ENCODE measurements at regions not wholly inside any gene's neighbourhood (a gene's known extent, or its start where the extent isn't known, plus 50 kb on each side); places are given as distances from the start of the nearest gene placed in this dataset.

DNA sequence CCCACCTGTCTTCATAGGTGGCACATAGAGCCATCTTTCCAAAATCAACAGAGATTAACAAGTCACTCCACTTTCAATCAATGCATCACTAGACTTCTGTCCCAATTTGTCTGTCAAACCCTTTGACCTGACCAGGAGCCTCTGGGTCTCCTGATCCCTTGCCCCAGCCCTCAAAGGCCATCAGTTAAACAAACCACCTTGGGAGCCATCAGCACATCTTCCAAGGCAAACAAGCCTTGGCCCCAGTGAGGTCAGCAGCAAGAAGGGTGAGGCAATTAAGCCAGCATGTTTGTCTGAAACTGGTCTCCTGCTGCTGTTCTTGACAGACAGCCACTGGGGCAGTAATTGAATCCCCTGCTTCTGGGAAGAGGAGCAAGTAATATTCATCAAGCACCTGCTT, 742.8 kb upstream of the TBX3 start:
- Histone ChIP-seq H3K4me3 (no peak overlapping the region), H3K27ac (no peak overlapping the region), H3K27me3 (replicated peaks; ENCODE audit: insufficient read depth) (no peaks in the 10 kb centered on the region), H3K4me1 (ENCODE audit: control insufficient read depth in 1 of 2, low read depth in 2 of 2) (no peaks in the 10 kb centered on the region), H3K9me3 (no peaks in the 10 kb centered on the region), H3K36me3 (no peaks in the 10 kb centered on the region)
- DNase-seq (ENCODE audit: low spot score) (no peak), ATAC-seq (ENCODE audit: insufficient number of reproducible peaks, low FRiP score, low read depth) (no peak)
- TF ChIP-seq, protein P1, sequence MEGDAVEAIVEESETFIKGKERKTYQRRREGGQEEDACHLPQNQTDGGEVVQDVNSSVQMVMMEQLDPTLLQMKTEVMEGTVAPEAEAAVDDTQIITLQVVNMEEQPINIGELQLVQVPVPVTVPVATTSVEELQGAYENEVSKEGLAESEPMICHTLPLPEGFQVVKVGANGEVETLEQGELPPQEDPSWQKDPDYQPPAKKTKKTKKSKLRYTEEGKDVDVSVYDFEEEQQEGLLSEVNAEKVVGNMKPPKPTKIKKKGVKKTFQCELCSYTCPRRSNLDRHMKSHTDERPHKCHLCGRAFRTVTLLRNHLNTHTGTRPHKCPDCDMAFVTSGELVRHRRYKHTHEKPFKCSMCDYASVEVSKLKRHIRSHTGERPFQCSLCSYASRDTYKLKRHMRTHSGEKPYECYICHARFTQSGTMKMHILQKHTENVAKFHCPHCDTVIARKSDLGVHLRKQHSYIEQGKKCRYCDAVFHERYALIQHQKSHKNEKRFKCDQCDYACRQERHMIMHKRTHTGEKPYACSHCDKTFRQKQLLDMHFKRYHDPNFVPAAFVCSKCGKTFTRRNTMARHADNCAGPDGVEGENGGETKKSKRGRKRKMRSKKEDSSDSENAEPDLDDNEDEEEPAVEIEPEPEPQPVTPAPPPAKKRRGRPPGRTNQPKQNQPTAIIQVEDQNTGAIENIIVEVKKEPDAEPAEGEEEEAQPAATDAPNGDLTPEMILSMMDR (IDR thresholded peaks at IDR 0.05) = no peak

- Histone ChIP-seq H3K27me3 (replicated peaks; ENCODE audit: insufficient read depth) (no peaks in the 10 kb centered on the region), H3K36me3 (no peaks in the 10 kb centered on the region), H3K9me3 (no peaks in the 10 kb centered on the region), H3K4me3 (no peak overlapping the region), H3K27ac (no peak overlapping the region), H3K4me1 (ENCODE audit: control insufficient read depth in 1 of 2, low read depth in 2 of 2) (no peaks in the 10 kb centered on the region)
- TF ChIP-seq, protein P1 (IDR thresholded peaks at IDR 0.05) = no peak
- DNase-seq (ENCODE audit: low spot score) (no peak), ATAC-seq (ENCODE audit: insufficient number of reproducible peaks, low FRiP score, low read depth) (no peak)
Observed at GRCh38 chr12:115424003-115424402, 740.0 kb upstream of the TBX3 start.

GRCh38 chr12:115423546-115423987, 739.6 kb upstream of the TBX3 start:
- Histone ChIP-seq H3K4me3 (no peak overlapping the region), H3K4me1 (ENCODE audit: control insufficient read depth in 1 of 2, low read depth in 2 of 2) (no peaks in the 10 kb centered on the region), H3K27ac (no peak overlapping the region), H3K9me3 (no peaks in the 10 kb centered on the region), H3K27me3 (replicated peaks; ENCODE audit: insufficient read depth) (no peaks in the 10 kb centered on the region), H3K36me3 (no peaks in the 10 kb centered on the region)
- TF ChIP-seq, protein P1 (IDR thresholded peaks at IDR 0.05) = no peak
- ATAC-seq (ENCODE audit: insufficient number of reproducible peaks, low FRiP score, low read depth) (no peak), DNase-seq (ENCODE audit: low spot score) (no peak)

- Histone ChIP-seq H3K4me3 (no peak overlapping the region), H3K36me3 (no peaks in the 10 kb centered on the region), H3K27ac (no peak overlapping the region), H3K27me3 (replicated peaks; ENCODE audit: insufficient read depth) (no peaks in the 10 kb centered on the region), H3K4me1 (ENCODE audit: control insufficient read depth in 1 of 2, low read depth in 2 of 2) (no peaks in the 10 kb centered on the region), H3K9me3 (no peaks in the 10 kb centered on the region)
- DNase-seq (ENCODE audit: low spot score) (no peak), ATAC-seq (ENCODE audit: insufficient number of reproducible peaks, low FRiP score, low read depth) (no peak)
- TF ChIP-seq, protein P1 (IDR thresholded peaks at IDR 0.05) = no peak
Observed at GRCh38 chr12:115422845-115423545, 739.0 kb upstream of the TBX3 start.

DNA sequence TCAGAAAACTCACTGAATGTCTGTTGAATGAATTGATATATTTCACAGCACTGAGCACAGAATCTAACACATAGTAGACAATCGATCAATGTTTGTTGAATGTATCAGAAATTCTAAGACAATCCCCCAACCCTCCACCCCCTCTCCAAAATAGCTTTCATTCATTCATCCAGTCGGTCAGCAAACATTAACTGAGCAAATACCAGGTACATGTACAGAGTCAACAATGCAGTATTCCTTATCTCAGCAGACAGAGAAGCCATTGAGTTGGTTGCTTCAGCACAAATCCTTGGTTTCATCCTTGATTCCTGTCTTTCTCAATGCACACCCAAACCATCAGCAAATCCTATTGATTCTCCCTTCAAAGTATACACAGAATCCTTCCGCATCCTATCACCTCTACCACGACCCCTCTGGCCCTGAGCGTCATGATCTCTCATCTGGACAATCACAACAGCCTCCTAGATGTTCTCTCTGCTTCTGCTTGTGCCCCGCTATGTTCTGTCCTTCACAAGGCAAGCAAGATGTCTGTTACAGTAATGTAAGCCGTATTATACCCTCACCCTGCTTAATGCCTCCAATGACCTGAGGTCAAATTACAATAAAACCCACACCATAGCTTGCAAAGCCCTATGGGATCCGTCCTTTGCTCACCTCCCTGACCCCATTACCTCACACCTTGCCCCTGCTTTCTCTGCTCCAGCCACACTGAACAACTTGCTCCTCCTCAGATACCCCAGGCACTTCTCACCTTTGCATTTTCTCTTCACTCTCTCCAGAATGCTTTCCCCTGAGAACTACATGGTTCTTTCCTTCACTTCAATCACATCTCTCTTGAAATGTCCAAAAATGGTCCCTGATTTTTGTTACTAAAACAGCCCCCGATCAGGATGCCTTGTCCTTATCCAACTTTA, 738.1 kb upstream of the TBX3 start:
- no peaks in the 10 kb centered on the region for H3K36me3 ChIP-seq
- H3K4me1 ChIP-seq (ENCODE audit: control insufficient read depth in 1 of 2, low read depth in 2 of 2) = no peaks in the 10 kb centered on the region
- H3K9me3 ChIP-seq = no peaks in the 10 kb centered on the region
- no peak overlapping the region for H3K27ac ChIP-seq
- TF ChIP-seq, protein P1 (IDR thresholded peaks at IDR 0.05) = no peak
- no peak overlapping the region for H3K4me3 ChIP-seq
- DNase-seq (ENCODE audit: low spot score) (no peak), ATAC-seq (ENCODE audit: insufficient number of reproducible peaks, low FRiP score, low read depth) (no peak)
- no peaks in the 10 kb centered on the region for H3K27me3 ChIP-seq (replicated peaks; ENCODE audit: insufficient read depth)

All from thoracic aorta (tissue), 2 donors.